ENCODE measurements at regions not wholly inside any gene's neighbourhood (a gene's known extent, or its start where the extent isn't known, plus 50 kb on each side); places are given as distances from the start of the nearest gene placed in this dataset.

DNA sequence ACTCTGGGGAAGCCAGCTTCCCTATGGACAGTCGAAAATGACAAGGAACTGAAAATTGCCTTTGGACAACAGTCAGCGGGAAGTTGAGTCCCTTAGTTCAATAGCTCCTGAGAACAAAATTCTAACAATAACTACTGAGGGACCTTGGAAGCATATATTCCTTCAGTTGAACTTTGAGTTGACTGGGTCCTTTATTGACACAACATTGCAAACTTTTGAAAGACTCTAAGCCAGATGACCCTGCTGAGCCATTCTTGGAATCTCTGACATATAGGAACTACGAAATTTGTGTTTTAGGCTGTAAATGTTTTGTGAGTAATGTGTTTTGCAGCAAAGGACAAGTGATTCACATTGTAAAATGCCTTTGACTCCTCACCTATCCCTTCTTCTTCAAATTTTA is 548.8 kb upstream of the LCORL start:
- no peak overlapping the region for H3K4me3 ChIP-seq (ENCODE audit: control insufficient read depth, low read depth, low read length)
- TF ChIP-seq, protein P1, sequence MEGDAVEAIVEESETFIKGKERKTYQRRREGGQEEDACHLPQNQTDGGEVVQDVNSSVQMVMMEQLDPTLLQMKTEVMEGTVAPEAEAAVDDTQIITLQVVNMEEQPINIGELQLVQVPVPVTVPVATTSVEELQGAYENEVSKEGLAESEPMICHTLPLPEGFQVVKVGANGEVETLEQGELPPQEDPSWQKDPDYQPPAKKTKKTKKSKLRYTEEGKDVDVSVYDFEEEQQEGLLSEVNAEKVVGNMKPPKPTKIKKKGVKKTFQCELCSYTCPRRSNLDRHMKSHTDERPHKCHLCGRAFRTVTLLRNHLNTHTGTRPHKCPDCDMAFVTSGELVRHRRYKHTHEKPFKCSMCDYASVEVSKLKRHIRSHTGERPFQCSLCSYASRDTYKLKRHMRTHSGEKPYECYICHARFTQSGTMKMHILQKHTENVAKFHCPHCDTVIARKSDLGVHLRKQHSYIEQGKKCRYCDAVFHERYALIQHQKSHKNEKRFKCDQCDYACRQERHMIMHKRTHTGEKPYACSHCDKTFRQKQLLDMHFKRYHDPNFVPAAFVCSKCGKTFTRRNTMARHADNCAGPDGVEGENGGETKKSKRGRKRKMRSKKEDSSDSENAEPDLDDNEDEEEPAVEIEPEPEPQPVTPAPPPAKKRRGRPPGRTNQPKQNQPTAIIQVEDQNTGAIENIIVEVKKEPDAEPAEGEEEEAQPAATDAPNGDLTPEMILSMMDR (IDR thresholded peaks at IDR 0.05; ENCODE audit: control insufficient read depth, insufficient read depth, low read depth, low read length, missing control alignments) = no peak
- no peak for DNase-seq (ENCODE audit: low read depth)

DNA sequence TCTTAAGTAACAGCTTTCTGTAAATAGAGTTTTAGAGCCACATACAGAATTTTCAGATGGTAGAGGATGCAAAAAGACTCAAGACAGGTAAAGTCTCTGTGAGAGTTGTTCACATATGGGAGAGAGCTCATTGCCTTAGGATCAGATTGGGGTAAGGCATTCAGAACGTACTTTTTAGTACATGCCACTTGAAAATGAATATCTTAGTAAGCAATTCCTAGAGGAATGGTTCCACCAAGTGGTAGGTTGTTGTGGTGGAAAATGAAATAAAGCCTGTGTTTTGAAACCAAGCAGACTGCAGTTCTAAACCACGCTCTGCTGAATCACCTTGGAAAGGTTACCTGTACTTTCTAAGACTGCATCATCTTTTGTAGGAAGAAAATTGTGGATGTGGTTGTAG is 547.0 kb upstream of the LCORL start:
- DNase-seq (ENCODE audit: low read depth) = no peak
- TF ChIP-seq, protein P1 (IDR thresholded peaks at IDR 0.05; ENCODE audit: control insufficient read depth, insufficient read depth, low read depth, low read length, missing control alignments) = no peak

DNA sequence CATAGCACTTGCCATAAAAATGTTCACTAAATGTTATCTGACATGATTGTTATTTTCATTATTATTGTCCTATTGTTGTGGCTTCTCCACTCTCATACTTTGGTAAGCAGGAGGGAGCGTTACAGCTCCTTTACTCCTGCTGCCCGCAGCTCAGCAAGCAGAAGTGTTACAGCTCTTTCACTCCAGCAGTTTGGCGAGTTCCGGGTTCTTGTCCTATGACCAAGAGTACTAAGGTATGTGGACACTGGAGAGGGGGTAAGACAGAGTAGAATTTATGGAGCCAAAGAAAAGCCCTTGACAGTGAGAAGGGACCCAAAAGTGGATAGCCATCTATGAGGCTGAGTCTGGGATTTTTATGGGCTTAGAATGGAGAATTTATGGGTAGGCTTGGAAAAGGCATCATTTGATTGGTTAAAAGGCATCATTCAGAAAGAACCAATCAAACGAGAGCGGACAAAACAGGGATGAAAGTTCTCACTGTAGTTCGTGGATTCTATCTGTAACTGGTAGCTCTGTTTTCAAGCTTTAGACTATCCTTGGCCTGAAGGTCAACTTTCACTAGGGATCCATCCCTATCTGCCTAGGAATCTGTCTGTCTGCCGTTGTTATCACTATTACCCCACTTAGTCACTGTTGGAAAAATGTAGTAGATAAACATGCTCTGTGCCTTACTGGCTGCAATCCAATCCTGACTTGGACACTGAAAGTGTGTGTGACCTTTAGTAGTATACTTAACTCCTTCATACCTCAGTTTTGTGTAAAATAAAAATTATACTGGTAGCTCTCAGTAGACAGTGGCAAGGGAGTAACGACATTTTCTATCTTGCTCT is 545.6 kb upstream of the LCORL start:
- DNase-seq (ENCODE audit: low read depth) = no peak
- TF ChIP-seq, protein P1 (IDR thresholded peaks at IDR 0.05; ENCODE audit: control insufficient read depth, insufficient read depth, low read depth, low read length, missing control alignments) = no peak
- no peak overlapping the region for H3K4me3 ChIP-seq (ENCODE audit: control insufficient read depth, low read depth, low read length)

More for the DNA sequence above, 547.0 kb upstream of the LCORL start:
- H3K4me3 ChIP-seq (ENCODE audit: control insufficient read depth, low read depth, low read length) = no peak overlapping the region

DNA sequence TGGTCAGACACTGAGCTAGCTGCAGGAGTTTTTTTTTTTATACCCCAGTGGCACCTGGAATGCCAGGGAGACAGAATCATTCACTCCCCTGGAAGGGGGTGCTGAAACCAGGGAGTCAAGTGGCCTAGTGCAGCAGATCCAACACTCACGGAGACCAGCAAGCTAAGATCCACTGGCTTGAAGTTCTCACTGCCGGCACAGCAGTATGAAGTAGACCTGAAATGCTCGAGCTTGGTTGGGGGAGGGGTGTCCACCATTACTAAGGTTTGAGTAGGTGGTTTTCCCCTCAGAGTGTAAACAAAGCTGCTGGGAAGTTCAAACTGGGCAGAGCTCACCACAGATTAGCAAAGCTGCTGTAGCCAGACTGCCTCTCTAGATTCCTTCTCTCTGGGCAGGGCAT is 537.9 kb upstream of the LCORL start:
- TF ChIP-seq, protein P1 (IDR thresholded peaks at IDR 0.05; ENCODE audit: control insufficient read depth, insufficient read depth, low read depth, low read length, missing control alignments) = no peak
- no peak overlapping the region for H3K4me3 ChIP-seq (ENCODE audit: control insufficient read depth, low read depth, low read length)
- DNase-seq (ENCODE audit: low read depth) = no peak

DNA sequence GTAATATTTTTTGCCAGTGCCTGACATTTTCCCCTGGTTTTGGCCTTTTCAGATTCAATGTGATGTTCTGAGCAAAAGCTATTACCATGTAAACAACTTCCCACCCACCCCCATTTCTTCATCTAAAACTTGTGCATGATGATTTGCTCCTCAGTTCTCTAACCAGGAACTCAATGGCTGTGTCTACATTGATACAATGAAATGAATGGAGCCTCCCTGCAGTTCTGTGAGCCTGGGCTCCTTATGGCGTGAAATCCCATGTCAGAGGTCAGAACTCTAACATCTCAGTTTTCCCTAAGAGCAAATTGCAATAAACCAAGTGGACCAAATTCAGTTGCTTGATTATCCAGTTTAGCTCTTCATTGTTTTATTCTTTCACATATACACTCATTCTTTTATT is 534.8 kb upstream of the LCORL start:
- no peak overlapping the region for H3K4me3 ChIP-seq (ENCODE audit: control insufficient read depth, low read depth, low read length)
- DNase-seq (ENCODE audit: low read depth) = no peak
- TF ChIP-seq, protein P1 (IDR thresholded peaks at IDR 0.05; ENCODE audit: control insufficient read depth, insufficient read depth, low read depth, low read length, missing control alignments) = no peak

DNA sequence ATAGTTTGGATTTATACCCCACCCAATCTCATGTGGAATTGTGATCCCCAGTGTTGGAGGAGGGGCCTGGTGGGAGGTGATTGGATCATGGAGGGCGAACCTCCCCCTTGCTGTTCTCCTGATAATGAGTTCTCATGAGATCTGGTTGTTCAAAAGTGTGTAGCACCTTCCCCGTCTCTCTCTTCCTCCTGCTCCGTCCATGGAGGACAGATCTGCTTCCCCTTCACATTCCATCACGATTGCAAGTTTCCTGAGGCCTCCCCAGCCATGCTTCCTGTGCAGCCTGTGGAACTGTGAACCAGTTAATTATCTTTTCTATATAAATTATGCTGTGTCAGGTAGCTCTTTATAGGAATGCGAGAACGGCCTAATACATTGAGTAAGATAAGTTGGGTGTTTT is 518.8 kb upstream of the LCORL start:
- DNase-seq (ENCODE audit: low read depth) = no peak
- TF ChIP-seq, protein P1 (IDR thresholded peaks at IDR 0.05; ENCODE audit: control insufficient read depth, insufficient read depth, low read depth, low read length, missing control alignments) = no peak
- no peak overlapping the region for H3K4me3 ChIP-seq (ENCODE audit: control insufficient read depth, low read depth, low read length)
